Trophoblast cell (in vitro differentiated cells and primary cell): ENCODE measurements at regions not wholly inside any gene's neighbourhood (a gene's known extent, or its start where the extent isn't known, plus 50 kb on each side); places are given as distances from the start of the nearest gene placed in this dataset.

ENCODE experiments used
- DNase-seq, 2 donors: peaks; one replicate each; pipeline ENCODE4 v3.0.0-alpha.2; 2016
- H2AFZ ChIP-seq: 2 replicates; pipeline ENCODE4 v1.6.1; 2013; ENCODE audit warnings: low read length, moderate library complexity, mild to moderate bottlenecking; ENCODE audit not compliant: insufficient read depth, poor library complexity
- H2AK5ac ChIP-seq: 2 replicates; pipeline ENCODE4 v1.6.1; 2013; ENCODE audit warnings: mild to moderate bottlenecking, low read length
- H2BK120ac ChIP-seq: 2 replicates; pipeline ENCODE4 v1.6.1; 2013; ENCODE audit warnings: low read length, mild to moderate bottlenecking, moderate library complexity; ENCODE audit not compliant: insufficient read depth, poor library complexity
- H2BK12ac ChIP-seq: 2 replicates; pipeline ENCODE4 v1.6.1; 2013; ENCODE audit warnings: mild to moderate bottlenecking, low read length, moderate library complexity
- H2BK5ac ChIP-seq: 2 replicates; pipeline ENCODE4 v1.6.1; 2013; ENCODE audit warnings: low read length, low read depth, moderate library complexity, mild to moderate bottlenecking; ENCODE audit not compliant: poor library complexity
- H3K14ac ChIP-seq: 2 replicates; pipeline ENCODE4 v1.6.1; 2013; ENCODE audit warnings: mild to moderate bottlenecking, low read length
- H3K18ac ChIP-seq: 2 replicates; pipeline ENCODE4 v1.6.1; 2013; ENCODE audit warnings: mild to moderate bottlenecking, low read length
- H3K23ac ChIP-seq: 2 replicates; pipeline ENCODE4 v1.6.1; 2013; ENCODE audit warnings: low read length
- H3K27ac ChIP-seq: 2 replicates; pipeline ENCODE4 v1.5.1; 2013; ENCODE audit warnings: low read depth, mild to moderate bottlenecking, inconsistent platforms, low read length, moderate library complexity
- H3K27me3 ChIP-seq: 2 replicates; pipeline ENCODE4 v1.6.1; 2013; ENCODE audit warnings: inconsistent platforms, mild to moderate bottlenecking, low read length, moderate library complexity; ENCODE audit not compliant: insufficient read depth
- H3K36me3 ChIP-seq, 2 experiments: 1 replicate in 1 of 2; 2 replicates in 1 of 2; pipeline ENCODE4 v1.6.1; 2013; ENCODE audit warnings: low read length in 2 of 2, mild to moderate bottlenecking in 2 of 2, moderate library complexity in 1 of 2; ENCODE audit not compliant: insufficient read depth in 2 of 2, control insufficient read depth in 1 of 2
- H3K4ac ChIP-seq: 2 replicates; pipeline ENCODE4 v1.6.1; 2013; ENCODE audit warnings: low read depth, mild to moderate bottlenecking, low read length, moderate library complexity
- H3K4me1 ChIP-seq, 2 experiments: 1 replicate in 1 of 2; 2 replicates in 1 of 2; pipeline ENCODE4 v1.6.1; 2013; ENCODE audit warnings: low read length in 2 of 2, mild to moderate bottlenecking in 2 of 2, moderate library complexity in 1 of 2; ENCODE audit not compliant: insufficient read depth in 2 of 2, control insufficient read depth in 1 of 2
- H3K4me2 ChIP-seq: 2 replicates; pipeline ENCODE4 v1.6.1; 2013; ENCODE audit warnings: inconsistent platforms, mild to moderate bottlenecking, low read length, moderate library complexity
- H3K4me3 ChIP-seq: 2 replicates; pipeline ENCODE4 v1.5.1; 2013; ENCODE audit warnings: mild to moderate bottlenecking, low read depth, low read length, inconsistent platforms
- H3K79me1 ChIP-seq: one replicate; pipeline ENCODE4 v1.6.1; 2013; ENCODE audit warnings: low read length
- H3K79me2 ChIP-seq: 2 replicates; pipeline ENCODE4 v1.6.1; 2013; ENCODE audit warnings: low read length, mild to moderate bottlenecking; ENCODE audit not compliant: control insufficient read depth, insufficient read depth, poor library complexity
- H3K9ac ChIP-seq: 2 replicates; pipeline ENCODE4 v1.6.1; 2013; ENCODE audit warnings: mild to moderate bottlenecking, low read length
- H3K9me3 ChIP-seq: 2 replicates; pipeline ENCODE4 v1.6.1; 2013; ENCODE audit warnings: low read depth, mild to moderate bottlenecking, control low read depth, inconsistent platforms, low read length; ENCODE audit not compliant: insufficient read depth
- H4K12ac ChIP-seq: 2 replicates; pipeline ENCODE4 v1.6.1; 2013; ENCODE audit warnings: low read depth, mild to moderate bottlenecking, low read length, moderate library complexity
- H4K8ac ChIP-seq: 2 replicates; pipeline ENCODE4 v1.6.1; 2013; ENCODE audit warnings: low read depth, mild to moderate bottlenecking, low read length, moderate library complexity
- H4K91ac ChIP-seq: one replicate; pipeline ENCODE4 v1.6.1; 2013; ENCODE audit warnings: low read depth, mild to moderate bottlenecking, low read length, moderate library complexity
- WGBS: extraction: QIAGEN DNeasy Blood & Tissue Kit; methylation state at CpG from one replicate; pipeline ENCODE4 v1.1.7; 2013; ENCODE audit warnings: missing lambda C conversion rate; ENCODE audit not compliant: insufficient read length, insufficient coverage; ENCODE audit errors: extremely low coverage; 5-methylcytosine and 5-hydroxymethylcytosine counted together

- Histone ChIP-seq H3K14ac (no peak overlapping the region), H3K27me3 (no peaks in the 10 kb centered on the region), H3K18ac (no peak overlapping the region), H2AFZ (no peak overlapping the region), H3K4me2 (no peak overlapping the region), H3K79me2 (no peaks in the 10 kb centered on the region), H4K8ac (no peak overlapping the region), H2BK12ac (no peak overlapping the region), H3K9ac (no peak overlapping the region), H3K9me3 (no peaks in the 10 kb centered on the region), H3K23ac (no peak overlapping the region), H3K79me1 (no peaks in the 10 kb centered on the region), H3K36me3 (no peaks in the 10 kb centered on the region), H2AK5ac (no peak overlapping the region), H3K4me3 (no peak overlapping the region), H4K12ac (no peak overlapping the region), H3K27ac (no peak overlapping the region), H4K91ac (no peak overlapping the region), H3K4ac (no peak overlapping the region), H2BK120ac (no peak overlapping the region), H3K4me1 (peaks cover 0 to 2% of the 10 kb centered on the region in 2 experiments), H2BK5ac (no peak overlapping the region)
- DNase-seq = no peak
- no CpG with 5 or more reads among the region's 1 CpG for WGBS
Measured at GRCh38 chr5:104789366-104789765, 1226.8 kb upstream of the NUDT12 start.

- DNase-seq = no peak
- Histone ChIP-seq H3K27me3 (no peaks in the 10 kb centered on the region), H4K12ac (no peak overlapping the region), H3K9ac (no peak overlapping the region), H3K23ac (no peak overlapping the region), H3K79me1 (no peaks in the 10 kb centered on the region), H2BK120ac (no peak overlapping the region), H2BK12ac (no peak overlapping the region), H3K4ac (no peak overlapping the region), H3K18ac (no peak overlapping the region), H4K91ac (no peak overlapping the region), H3K9me3 (no peaks in the 10 kb centered on the region), H3K14ac (no peak overlapping the region), H4K8ac (no peak overlapping the region), H3K27ac (no peak overlapping the region), H2AFZ (no peak overlapping the region), H3K4me1 (no peaks in the 10 kb centered on the region), H3K4me2 (no peak overlapping the region), H2BK5ac (no peak overlapping the region), H3K79me2 (no peaks in the 10 kb centered on the region), H3K4me3 (no peak overlapping the region), H3K36me3 (no peaks in the 10 kb centered on the region), H2AK5ac (no peak overlapping the region)
- WGBS = no CpG with 5 or more reads among the region's 2 CpGs
Measured at GRCh38 chr5:104785097-104785496, 1222.5 kb upstream of the NUDT12 start.

- H3K79me1 ChIP-seq = no peaks in the 10 kb centered on the region
- H3K79me2 ChIP-seq = no peaks in the 10 kb centered on the region
- no peak overlapping the region for H2BK12ac ChIP-seq
- H3K27ac ChIP-seq = no peak overlapping the region
- no peaks in the 10 kb centered on the region for H3K36me3 ChIP-seq
- H3K4me2 ChIP-seq = no peak overlapping the region
- H2AK5ac ChIP-seq = no peak overlapping the region
- H4K91ac ChIP-seq = no peak overlapping the region
- H2BK5ac ChIP-seq = no peak overlapping the region
- no peak overlapping the region for H4K8ac ChIP-seq
- H3K18ac ChIP-seq = no peak overlapping the region
- WGBS = no CpG with 5 or more reads among the region's 8 CpGs
- no peak overlapping the region for H4K12ac ChIP-seq
- no peak overlapping the region for H3K4me3 ChIP-seq
- no peak overlapping the region for H3K23ac ChIP-seq
- DNase-seq = no peak
- no peaks in the 10 kb centered on the region for H3K27me3 ChIP-seq
- H3K9ac ChIP-seq = no peak overlapping the region
- H2AFZ ChIP-seq = no peak overlapping the region
- H2BK120ac ChIP-seq = no peak overlapping the region
- no peaks in the 10 kb centered on the region for H3K9me3 ChIP-seq
- H3K4ac ChIP-seq = no peak overlapping the region
- no peak overlapping the region for H3K14ac ChIP-seq
- no peaks in the 10 kb centered on the region for H3K4me1 ChIP-seq
Measured at GRCh38 chr5:104774372-104774771, 1211.8 kb upstream of the NUDT12 start.

GRCh38 chr5:104764197-104764596 is 1201.6 kb upstream of the NUDT12 start:
- no peak overlapping the region for H4K8ac ChIP-seq
- no peak overlapping the region for H3K4me3 ChIP-seq
- no peak overlapping the region for H3K27ac ChIP-seq
- no peak overlapping the region for H3K23ac ChIP-seq
- WGBS = no CpG with 5 or more reads among the region's 2 CpGs
- H2BK120ac ChIP-seq = no peak overlapping the region
- no peak overlapping the region for H3K4ac ChIP-seq
- no peak overlapping the region for H2AFZ ChIP-seq
- H3K4me1 ChIP-seq = no peaks in the 10 kb centered on the region
- no peaks in the 10 kb centered on the region for H3K27me3 ChIP-seq
- H3K9me3 ChIP-seq = no peaks in the 10 kb centered on the region
- H3K79me1 ChIP-seq = no peaks in the 10 kb centered on the region
- no peak for DNase-seq
- H3K4me2 ChIP-seq = no peak overlapping the region
- H2BK5ac ChIP-seq = no peak overlapping the region
- no peak overlapping the region for H2BK12ac ChIP-seq
- no peak overlapping the region for H3K9ac ChIP-seq
- H3K79me2 ChIP-seq = no peaks in the 10 kb centered on the region
- H4K91ac ChIP-seq = no peak overlapping the region
- H3K18ac ChIP-seq = no peak overlapping the region
- no peak overlapping the region for H2AK5ac ChIP-seq
- H3K36me3 ChIP-seq = no peaks in the 10 kb centered on the region
- no peak overlapping the region for H4K12ac ChIP-seq
- H3K14ac ChIP-seq = no peak overlapping the region
